ENCODE measurements at regions not wholly inside any gene's neighbourhood (a gene's known extent, or its start where the extent isn't known, plus 50 kb on each side); places are given as distances from the start of the nearest gene placed in this dataset.

DNA sequence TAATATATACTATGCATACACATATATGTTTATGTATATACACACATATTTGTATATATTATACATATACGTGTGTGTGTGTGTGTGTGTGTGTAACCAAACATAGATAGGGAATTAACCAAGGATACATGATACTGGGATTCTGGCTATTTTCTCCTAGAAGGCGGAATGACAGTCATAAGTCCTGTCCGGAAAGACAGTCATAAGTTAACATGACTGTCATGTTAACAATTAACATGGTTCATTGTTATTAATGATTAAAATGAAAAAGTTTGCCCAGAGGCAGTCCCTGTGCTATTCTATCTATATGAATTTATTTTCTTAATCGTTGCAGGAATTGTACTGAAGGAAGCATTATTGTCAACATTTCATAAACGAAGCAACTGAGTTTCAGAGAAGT is 450.7 kb upstream of the NXPH2 start:
- no peaks in the 10 kb centered on the region for H3K36me3 ChIP-seq (ENCODE audit: insufficient read depth)
- no peaks in the 10 kb centered on the region for H3K27me3 ChIP-seq (ENCODE audit: insufficient read depth, low read depth)
- TF ChIP-seq, protein P1, sequence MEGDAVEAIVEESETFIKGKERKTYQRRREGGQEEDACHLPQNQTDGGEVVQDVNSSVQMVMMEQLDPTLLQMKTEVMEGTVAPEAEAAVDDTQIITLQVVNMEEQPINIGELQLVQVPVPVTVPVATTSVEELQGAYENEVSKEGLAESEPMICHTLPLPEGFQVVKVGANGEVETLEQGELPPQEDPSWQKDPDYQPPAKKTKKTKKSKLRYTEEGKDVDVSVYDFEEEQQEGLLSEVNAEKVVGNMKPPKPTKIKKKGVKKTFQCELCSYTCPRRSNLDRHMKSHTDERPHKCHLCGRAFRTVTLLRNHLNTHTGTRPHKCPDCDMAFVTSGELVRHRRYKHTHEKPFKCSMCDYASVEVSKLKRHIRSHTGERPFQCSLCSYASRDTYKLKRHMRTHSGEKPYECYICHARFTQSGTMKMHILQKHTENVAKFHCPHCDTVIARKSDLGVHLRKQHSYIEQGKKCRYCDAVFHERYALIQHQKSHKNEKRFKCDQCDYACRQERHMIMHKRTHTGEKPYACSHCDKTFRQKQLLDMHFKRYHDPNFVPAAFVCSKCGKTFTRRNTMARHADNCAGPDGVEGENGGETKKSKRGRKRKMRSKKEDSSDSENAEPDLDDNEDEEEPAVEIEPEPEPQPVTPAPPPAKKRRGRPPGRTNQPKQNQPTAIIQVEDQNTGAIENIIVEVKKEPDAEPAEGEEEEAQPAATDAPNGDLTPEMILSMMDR (conservative IDR thresholded peaks at IDR 0.05; ENCODE audit: low read depth, low read length) = no peak
- H3K9ac ChIP-seq = no peak overlapping the region
- H3K4me2 ChIP-seq = no peak overlapping the region
- no peaks in the 10 kb centered on the region for H3K4me1 ChIP-seq (ENCODE audit: low read depth, poor library complexity, severe bottlenecking)
- H3K79me2 ChIP-seq (ENCODE audit: insufficient read depth, low read depth) = no peaks in the 10 kb centered on the region
- H3K27ac ChIP-seq = no peak overlapping the region
- H4K20me1 ChIP-seq (ENCODE audit: insufficient read depth) = no peaks in the 10 kb centered on the region
- no peak overlapping the region for H2AFZ ChIP-seq (ENCODE audit: low read depth)
- H3K4me3 ChIP-seq (IDR thresholded peaks at IDR 0.05; ENCODE audit: insufficient read depth, low read depth, low read length) = no peak overlapping the region

DNA sequence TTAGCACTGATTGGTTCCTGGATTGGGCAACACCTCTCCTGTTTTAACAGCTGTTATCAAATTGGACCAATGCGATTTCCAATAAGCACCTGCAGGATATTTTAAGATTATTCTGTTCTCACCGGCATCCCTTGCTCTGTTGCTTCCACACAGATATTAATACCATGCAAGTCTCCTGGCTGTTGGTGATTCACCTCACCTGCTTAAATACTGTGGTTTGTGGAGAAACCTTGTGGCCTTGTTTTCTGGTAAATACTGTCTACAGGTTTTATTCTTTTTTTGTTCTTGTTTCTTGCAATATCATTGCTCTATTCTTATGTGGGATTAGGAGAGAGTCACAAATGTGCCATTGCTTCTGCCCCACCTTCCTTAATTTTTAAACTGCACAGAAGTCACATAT is 448.1 kb upstream of the NXPH2 start:
- no peak overlapping the region for H3K27ac ChIP-seq
- no peaks in the 10 kb centered on the region for H3K4me1 ChIP-seq (ENCODE audit: low read depth, poor library complexity, severe bottlenecking)
- TF ChIP-seq, protein P1 (conservative IDR thresholded peaks at IDR 0.05; ENCODE audit: low read depth, low read length) = no peak
- H3K4me3 ChIP-seq (IDR thresholded peaks at IDR 0.05; ENCODE audit: insufficient read depth, low read depth, low read length) = no peak overlapping the region
- H3K9ac ChIP-seq = no peak overlapping the region
- no peak overlapping the region for H2AFZ ChIP-seq (ENCODE audit: low read depth)
- H3K79me2 ChIP-seq (ENCODE audit: insufficient read depth, low read depth) = no peaks in the 10 kb centered on the region
- no peaks in the 10 kb centered on the region for H4K20me1 ChIP-seq (ENCODE audit: insufficient read depth)
- no peak overlapping the region for H3K4me2 ChIP-seq
- no peaks in the 10 kb centered on the region for H3K27me3 ChIP-seq (ENCODE audit: insufficient read depth, low read depth)
- no peaks in the 10 kb centered on the region for H3K36me3 ChIP-seq (ENCODE audit: insufficient read depth)

DNA sequence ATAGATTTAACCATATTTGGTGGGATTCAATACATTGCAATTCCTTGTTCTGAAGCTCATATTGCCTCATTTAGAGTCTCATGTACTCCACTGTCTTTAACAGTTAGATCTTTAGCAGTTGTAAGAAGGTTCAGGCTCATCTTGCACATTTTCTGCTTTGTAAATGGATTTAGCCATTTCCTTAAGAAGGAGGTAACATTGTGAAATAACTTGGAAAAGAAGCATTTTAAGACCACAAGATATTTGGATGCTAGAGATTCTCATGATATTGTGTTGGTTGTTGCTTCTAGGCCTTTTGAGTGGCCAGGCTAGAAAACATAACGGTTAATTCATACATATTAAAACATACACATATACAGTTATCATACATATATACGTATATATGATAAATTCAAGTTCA is 445.8 kb upstream of the NXPH2 start:
- Histone ChIP-seq H3K27ac (no peak overlapping the region), H2AFZ (ENCODE audit: low read depth) (no peak overlapping the region), H3K27me3 (ENCODE audit: insufficient read depth, low read depth) (no peaks in the 10 kb centered on the region), H3K4me2 (no peak overlapping the region), H3K4me3 (IDR thresholded peaks at IDR 0.05; ENCODE audit: insufficient read depth, low read depth, low read length) (no peak overlapping the region), H3K4me1 (ENCODE audit: low read depth, poor library complexity, severe bottlenecking) (no peaks in the 10 kb centered on the region), H3K9ac (no peak overlapping the region), H4K20me1 (ENCODE audit: insufficient read depth) (no peaks in the 10 kb centered on the region), H3K36me3 (ENCODE audit: insufficient read depth) (no peaks in the 10 kb centered on the region), H3K79me2 (ENCODE audit: insufficient read depth, low read depth) (no peaks in the 10 kb centered on the region)
- TF ChIP-seq, protein P1 (conservative IDR thresholded peaks at IDR 0.05; ENCODE audit: low read depth, low read length) = no peak

DNA sequence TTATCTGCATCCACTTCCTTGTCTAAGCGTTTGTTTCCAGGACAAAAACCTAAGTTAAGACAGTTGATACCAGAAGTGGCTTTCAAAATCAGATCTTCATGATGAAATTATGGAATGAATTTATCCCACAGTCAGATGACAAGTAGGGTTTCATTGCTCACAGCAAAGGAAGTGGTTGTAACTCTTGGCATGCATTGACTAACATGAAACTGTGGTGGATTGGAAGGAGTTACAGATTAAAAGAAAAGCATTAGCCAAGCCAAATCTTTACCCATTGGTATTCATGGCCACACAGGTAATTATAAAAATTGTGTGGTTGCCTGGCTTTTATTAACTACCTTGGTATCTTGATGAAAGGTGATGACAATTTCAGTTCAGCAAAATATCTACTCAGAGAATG is 438.0 kb upstream of the NXPH2 start:
- no peaks in the 10 kb centered on the region for H3K27me3 ChIP-seq (ENCODE audit: insufficient read depth, low read depth)
- no peaks in the 10 kb centered on the region for H4K20me1 ChIP-seq (ENCODE audit: insufficient read depth)
- H3K4me3 ChIP-seq (IDR thresholded peaks at IDR 0.05; ENCODE audit: insufficient read depth, low read depth, low read length) = no peak overlapping the region
- no peaks in the 10 kb centered on the region for H3K4me1 ChIP-seq (ENCODE audit: low read depth, poor library complexity, severe bottlenecking)
- no peak overlapping the region for H3K9ac ChIP-seq
- no peak overlapping the region for H2AFZ ChIP-seq (ENCODE audit: low read depth)
- no peak overlapping the region for H3K27ac ChIP-seq
- H3K79me2 ChIP-seq (ENCODE audit: insufficient read depth, low read depth) = no peaks in the 10 kb centered on the region
- H3K36me3 ChIP-seq (ENCODE audit: insufficient read depth) = no peaks in the 10 kb centered on the region
- H3K4me2 ChIP-seq = no peak overlapping the region
- TF ChIP-seq, protein P1 (conservative IDR thresholded peaks at IDR 0.05; ENCODE audit: low read depth, low read length) = no peak

DNA sequence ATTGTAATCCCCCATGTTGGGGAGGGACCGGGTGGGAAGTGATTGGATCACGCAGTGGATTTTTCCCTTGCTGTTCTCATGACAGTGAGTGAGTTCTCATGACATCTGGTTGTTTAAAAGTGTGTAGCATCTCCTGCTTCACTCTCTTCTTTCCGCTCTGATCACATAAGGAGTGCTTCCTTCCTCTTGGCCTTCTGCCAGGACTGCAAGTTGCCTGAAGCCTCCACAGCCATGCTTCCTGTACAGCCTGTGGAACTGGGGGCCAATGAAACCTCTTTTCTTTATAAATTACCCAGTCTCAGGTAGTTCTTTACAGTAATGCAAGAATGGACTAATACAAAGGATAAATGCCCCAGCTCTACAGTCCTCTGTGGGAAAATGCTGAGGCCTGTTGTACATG is 437.5 kb upstream of the NXPH2 start:
- no peaks in the 10 kb centered on the region for H3K27me3 ChIP-seq (ENCODE audit: insufficient read depth, low read depth)
- no peak overlapping the region for H2AFZ ChIP-seq (ENCODE audit: low read depth)
- no peak overlapping the region for H3K4me3 ChIP-seq (IDR thresholded peaks at IDR 0.05; ENCODE audit: insufficient read depth, low read depth, low read length)
- H3K9ac ChIP-seq = no peak overlapping the region
- no peaks in the 10 kb centered on the region for H3K36me3 ChIP-seq (ENCODE audit: insufficient read depth)
- no peaks in the 10 kb centered on the region for H4K20me1 ChIP-seq (ENCODE audit: insufficient read depth)
- H3K79me2 ChIP-seq (ENCODE audit: insufficient read depth, low read depth) = no peaks in the 10 kb centered on the region
- H3K4me1 ChIP-seq (ENCODE audit: low read depth, poor library complexity, severe bottlenecking) = no peaks in the 10 kb centered on the region
- TF ChIP-seq, protein P1 (conservative IDR thresholded peaks at IDR 0.05; ENCODE audit: low read depth, low read length) = no peak
- no peak overlapping the region for H3K4me2 ChIP-seq
- H3K27ac ChIP-seq = no peak overlapping the region
